PC-3 (cell line): ENCODE measurements at regions not wholly inside any gene's neighbourhood (a gene's known extent, or its start where the extent isn't known, plus 50 kb on each side); places are given as distances from the start of the nearest gene placed in this dataset.

ENCODE experiments used
- ATAC-seq: fragments of 200-7000 bp; cut with Tn5 transposase; 2 replicates; pipeline ENCODE4 v1.9.1; 2020; ENCODE audit warnings: mild to moderate bottlenecking, moderate library complexity
- BruUV-seq: library from RNA; stranded (reverse); fragments of 400-500 nt; replicated peaks from 2 replicates; lab custom pipeline; 2021; lab: Mats Ljungman, UMichigan
- CTCF ChIA-PET: fragments of 300-600 bp; sonication (Branson Sonifier 250); formaldehyde crosslinking; loops from one replicate; lab custom pipeline; 2022; ENCODE audit warnings: antibody characterized with exemption; lab: Charles Lee
- POLR2A ChIA-PET: fragments of 300-600 bp; sonication (Branson Sonifier 250); formaldehyde crosslinking; loops from one replicate; lab custom pipeline; 2022; ENCODE audit warnings: antibody characterized with exemption; ENCODE audit not compliant: unreplicated experiment; lab: Charles Lee
- DNase-seq: peaks from one replicate; pipeline ENCODE4 v3.0.0-alpha.2; 2015
- H2AFZ ChIP-seq: fragments of 300-600 bp; sonication (generic); 2 replicates; pipeline ENCODE4 v1.6.0; 2016; ENCODE audit warnings: antibody characterized with exemption, low read length
- H3F3A ChIP-seq: fragments of 300-600 bp; sonication (generic); one replicate; pipeline ENCODE4 v1.6.0; 2017; ENCODE audit warnings: antibody characterized with exemption, low read length, control low read depth, mild to moderate bottlenecking; ENCODE audit not compliant: unreplicated experiment
- H3K27ac ChIP-seq: fragments of 300-600 bp; sonication (generic); 2 replicates; pipeline ENCODE4 v1.5.1; 2016; ENCODE audit warnings: mild to moderate bottlenecking, low read length
- H3K27me3 ChIP-seq: fragments of 300-600 bp; sonication (generic); 2 replicates; pipeline ENCODE4 v1.6.1; 2016; ENCODE audit warnings: low read length, mixed read lengths
- H3K36me3 ChIP-seq: fragments of 300-600 bp; sonication (generic); 2 replicates; pipeline ENCODE4 v1.6.1; 2016; ENCODE audit warnings: low read depth, mixed run types, low read length, mixed read lengths
- H3K4me1 ChIP-seq: fragments of 300-600 bp; sonication (generic); 2 replicates; pipeline ENCODE4 v1.5.1; 2016; ENCODE audit warnings: low read length; ENCODE audit not compliant: insufficient read depth
- H3K4me2 ChIP-seq: fragments of 300-600 bp; sonication (generic); 2 replicates; pipeline ENCODE4 v1.6.0; 2016; ENCODE audit warnings: low read length
- H3K4me3 ChIP-seq: fragments of 300-600 bp; sonication (generic); 2 replicates; pipeline ENCODE4 v1.5.1; 2016; ENCODE audit warnings: mild to moderate bottlenecking, low read length, mixed read lengths
- H3K79me2 ChIP-seq: fragments of 300-600 bp; sonication (generic); 2 replicates; pipeline ENCODE4 v1.6.1; 2017; ENCODE audit warnings: low read length, mixed read lengths
- H3K9ac ChIP-seq: fragments of 300-600 bp; sonication (generic); 2 replicates; pipeline ENCODE4 v1.6.0; 2016; ENCODE audit warnings: mild to moderate bottlenecking, low read length
- H3K9me2 ChIP-seq: fragments of 300-600 bp; sonication (generic); replicated peaks from 2 replicates; pipeline ENCODE4 v1.6.1; 2016; ENCODE audit warnings: mixed run types, low read length, mixed read lengths
- H3K9me3 ChIP-seq: fragments of 300-600 bp; sonication (generic); 2 replicates; pipeline ENCODE4 v1.6.1; 2016; ENCODE audit warnings: low read length, mixed read lengths
- H4K20me1 ChIP-seq: fragments of 300-600 bp; sonication (generic); 2 replicates; pipeline ENCODE4 v1.6.1; 2016; ENCODE audit warnings: low read length, mixed read lengths
- CTCF ChIP-seq: fragments of 300-600 bp; sonication (generic); conservative IDR thresholded peaks from 2 replicates; pipeline ENCODE4 v1.5.1; 2017; ENCODE audit warnings: antibody characterized with exemption, low read depth, mild to moderate bottlenecking, low read length
- EZH2 ChIP-seq: fragments of 300-600 bp; sonication (generic); IDR thresholded peaks from one replicate; pipeline ENCODE4 v1.6.1; 2017; ENCODE audit warnings: antibody characterized with exemption, mild to moderate bottlenecking, low read length; ENCODE audit not compliant: unreplicated experiment
- EZH2phosphoT487 ChIP-seq: fragments of 300-600 bp; sonication (generic); IDR thresholded peaks from 2 replicates; pipeline ENCODE4 v1.6.1; 2018; ENCODE audit warnings: mild to moderate bottlenecking, antibody characterized with exemption, low read length, borderline replicate concordance
- intact Hi-C: fragments of 100-400 bp; cut with micrococcal nuclease; formaldehyde crosslinking; loops from 2 replicates; pipeline ENCODE4 v1.9.0; 2023

- no peak overlapping the region for H3K9ac ChIP-seq
- TF ChIP-seq CTCF (no peak), EZH2 (no peak), EZH2phosphoT487 (no peak)
- no peak for DNase-seq
- intact Hi-C loops: no loop called here
- H3K79me2 ChIP-seq: no peaks in the 10 kb centered on the region
- H3K27me3 ChIP-seq: no peaks in the 10 kb centered on the region
- POLR2A ChIA-PET: no interaction called here
- no peak overlapping the region for H3K4me2 ChIP-seq
- H2AFZ ChIP-seq: no peak overlapping the region
- BruUV-seq: no TSS peak
- no peaks in the 10 kb centered on the region for H3K9me3 ChIP-seq
- CTCF ChIA-PET: no interaction called here
- no peak overlapping the region for H3K4me3 ChIP-seq
- no peaks in the 10 kb centered on the region for H3K9me2 ChIP-seq
- H3K4me1 ChIP-seq: no peaks in the 10 kb centered on the region
- no peaks in the 10 kb centered on the region for H4K20me1 ChIP-seq
- H3K27ac ChIP-seq: no peak overlapping the region
- ATAC-seq: no peak
- no peaks in the 10 kb centered on the region for H3F3A ChIP-seq
- H3K36me3 ChIP-seq: no peaks in the 10 kb centered on the region
Measured at GRCh38 chr12:64983771-64984278, 137.3 kb downstream of the WIF1 start.

- peak; percentile 60 for ATAC-seq
- Histone ChIP-seq H3K36me3 (no peaks in the 10 kb centered on the region), H4K20me1 (no peaks in the 10 kb centered on the region), H3K4me3 (no peak overlapping the region), H3K27me3 (no peaks in the 10 kb centered on the region), H3K4me1 (peaks cover 20% of the 10 kb centered on the region), H3K9me3 (no peaks in the 10 kb centered on the region), H3F3A (no peaks in the 10 kb centered on the region), H3K27ac (no peak overlapping the region), H3K79me2 (no peaks in the 10 kb centered on the region), H2AFZ (peak overlapping the region; percentile 47; the same call in 1 of the 2 replicates), H3K4me2 (0 out of 2 replicates have a peak overlapping the region, but pooled peaks have one; percentile 9), H3K9me2 (no peaks in the 10 kb centered on the region), H3K9ac (no peak overlapping the region)
- TF ChIP-seq EZH2phosphoT487 (no peak), CTCF (no peak)
- DNase-seq: peak; percentile 71
- intact Hi-C loops: no loop called here
- POLR2A ChIA-PET: interaction anchor here (0.6 kb wide), 1 partner anchor 20 kb away, joined by 4 read pairs; no protein-coding TSS in a partner anchor
- no TSS peak for BruUV-seq
- CTCF ChIA-PET: no interaction called here
Measured at GRCh38 chr12:64991121-64991611, 129.9 kb downstream of the WIF1 start.

GRCh38 chr12:64992116-64992515, 129.0 kb downstream of the WIF1 start:
- ATAC-seq: no peak
- no peak for DNase-seq
- TF ChIP-seq CTCF (no peak), EZH2phosphoT487 (no peak), EZH2 (no peak)
- Histone ChIP-seq H3K27me3 (no peaks in the 10 kb centered on the region), H3K9ac (no peak overlapping the region), H3K9me2 (no peaks in the 10 kb centered on the region), H3K27ac (no peak overlapping the region), H3K36me3 (no peaks in the 10 kb centered on the region), H3K4me3 (no peak overlapping the region), H4K20me1 (no peaks in the 10 kb centered on the region), H3K79me2 (no peaks in the 10 kb centered on the region), H3K9me3 (no peaks in the 10 kb centered on the region), H3K4me1 (peaks cover 23% of the 10 kb centered on the region), H3K4me2 (no peak overlapping the region), H2AFZ (no peak overlapping the region), H3F3A (no peaks in the 10 kb centered on the region)
- intact Hi-C loops: no loop called here
- POLR2A ChIA-PET: no interaction called here
- CTCF ChIA-PET: no interaction called here
- BruUV-seq: no TSS peak
